GM21717 (cell line): ENCODE measurements at regions not wholly inside any gene's neighbourhood (a gene's known extent, or its start where the extent isn't known, plus 50 kb on each side); places are given as distances from the start of the nearest gene placed in this dataset.

Experiments used
- ATAC-seq: cut with Tn5 transposase; IDR thresholded peaks from one replicate; pipeline ENCODE4 v1.9.1; 2021; ENCODE audit warnings: mild to moderate bottlenecking, moderate library complexity; ENCODE audit not compliant: unreplicated experiment

GRCh38 chr4:30930276-30930675 is 210.1 kb downstream of the PCDH7 start:
- no peak for ATAC-seq

DNA sequence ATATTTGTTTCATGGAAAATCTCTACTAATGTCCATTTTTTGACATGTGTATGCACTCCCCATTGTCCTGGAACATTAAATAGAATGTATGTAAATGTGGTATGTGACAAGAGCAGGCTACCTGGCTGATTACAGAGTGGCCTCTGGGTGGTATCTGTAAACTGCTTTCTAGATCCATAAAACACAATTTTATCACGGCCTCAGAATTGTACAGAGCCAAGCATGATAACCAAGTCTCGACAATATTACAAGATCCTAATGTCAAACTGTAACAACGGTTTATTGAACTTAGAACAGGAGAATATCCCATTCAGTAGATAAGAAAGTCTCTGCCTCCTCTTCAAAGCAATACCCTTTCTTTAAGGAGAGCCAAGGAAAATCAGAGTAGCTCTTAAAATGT is 212.4 kb downstream of the PCDH7 start:
- no peak for ATAC-seq

DNA sequence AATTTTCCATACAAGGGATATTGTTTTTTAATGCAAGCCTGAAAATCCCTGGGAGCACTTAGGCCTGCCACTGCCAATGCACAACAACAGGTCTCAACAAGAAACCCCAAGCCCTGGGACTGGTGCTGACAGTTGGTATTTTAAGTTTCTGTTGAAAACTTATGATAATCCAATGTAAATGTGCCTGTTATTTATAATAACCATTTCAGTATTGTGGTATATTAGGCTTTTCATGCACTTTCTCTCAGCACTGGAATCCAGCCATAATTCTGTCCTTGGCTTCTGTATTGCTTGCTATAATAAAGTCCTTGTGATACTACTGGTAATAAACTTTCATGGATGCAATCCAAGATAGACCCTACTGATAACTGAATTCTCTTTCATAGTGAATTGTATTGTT is 218.9 kb downstream of the PCDH7 start:
- no peak for ATAC-seq

DNA sequence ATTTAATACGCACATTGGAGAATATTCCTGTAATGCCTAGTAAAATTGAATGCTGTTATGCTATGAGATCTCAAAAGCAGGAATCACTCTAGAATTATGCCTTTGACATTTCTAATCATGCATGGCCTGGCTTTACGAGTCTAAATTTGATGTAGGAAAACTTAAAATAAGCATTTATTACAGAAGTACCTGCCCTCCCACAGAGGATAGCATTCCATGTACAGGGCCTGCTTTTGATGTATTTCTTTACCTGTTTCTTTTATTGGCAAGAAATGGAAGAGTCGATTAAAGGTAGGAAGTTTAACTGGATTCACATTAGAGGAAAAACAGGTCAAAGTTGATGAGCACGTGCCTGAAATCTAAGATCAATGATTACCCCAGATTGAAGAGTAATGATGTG is 219.5 kb downstream of the PCDH7 start:
- ATAC-seq, result no peak

- no peak for ATAC-seq
Observed at GRCh38 chr4:30941641-30942040, 221.5 kb downstream of the PCDH7 start.

GRCh38 chr4:30943356-30943755 is 223.2 kb downstream of the PCDH7 start:
- no peak for ATAC-seq

DNA sequence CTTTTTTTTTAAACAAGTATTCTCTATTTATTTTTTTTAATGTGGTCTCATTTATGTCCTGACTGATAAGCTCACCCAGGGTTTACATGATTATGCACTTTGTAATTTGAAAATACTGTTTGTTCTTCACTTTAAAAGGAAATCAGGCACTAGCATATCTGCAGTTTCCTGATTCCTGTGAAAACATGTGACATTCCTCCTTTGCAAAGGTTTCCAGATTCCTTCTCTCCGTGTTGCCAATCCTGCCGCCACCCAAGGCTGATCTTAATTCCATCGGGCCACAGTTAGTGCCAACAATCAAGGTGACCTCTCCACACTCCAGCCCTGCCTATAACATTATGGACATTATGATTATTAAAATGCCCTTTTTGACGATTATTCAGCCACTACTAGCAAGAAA is 225.4 kb downstream of the PCDH7 start:
- ATAC-seq, result no peak

- no peak for ATAC-seq
Observed at GRCh38 chr4:30946288-30946687, 226.1 kb downstream of the PCDH7 start.

DNA sequence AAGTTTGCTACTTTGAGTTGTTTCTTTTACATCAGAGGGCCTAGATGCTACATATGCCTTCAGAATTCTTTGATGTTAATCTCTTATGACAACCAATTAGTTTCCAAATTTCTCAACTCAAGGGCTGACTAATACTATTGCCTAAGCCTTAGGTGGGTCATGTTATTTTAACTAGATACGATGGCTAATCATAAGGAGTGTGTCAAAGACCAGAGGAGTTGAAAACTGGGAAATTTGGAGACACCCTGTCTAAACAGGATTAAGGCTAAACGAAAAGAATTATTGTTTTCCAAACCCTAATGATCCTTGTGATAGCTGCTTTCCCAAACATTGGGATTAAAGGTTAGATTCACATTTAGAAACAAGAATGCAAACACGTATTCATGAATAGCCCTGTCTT is 228.5 kb downstream of the PCDH7 start:
- ATAC-seq, result no peak

DNA sequence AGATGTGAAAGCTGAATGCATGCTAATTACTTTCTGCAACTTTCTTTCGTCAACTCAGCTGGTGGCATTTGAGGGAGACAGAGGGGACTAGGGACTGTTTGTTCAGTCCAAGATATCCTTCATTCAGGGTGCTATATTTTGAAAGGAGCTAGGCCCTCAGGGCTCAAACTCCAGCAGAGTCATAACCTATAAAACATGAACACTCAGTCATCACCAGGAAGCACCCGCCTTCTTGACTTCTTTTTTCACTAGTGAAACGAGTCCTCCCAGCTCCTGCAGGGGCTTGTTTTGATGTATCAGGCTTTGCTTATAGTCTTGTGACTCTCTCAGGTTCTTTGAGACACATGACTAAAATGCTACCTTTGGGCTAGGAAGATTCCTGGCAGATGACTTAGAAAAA is 230.6 kb downstream of the PCDH7 start:
- no peak for ATAC-seq

DNA sequence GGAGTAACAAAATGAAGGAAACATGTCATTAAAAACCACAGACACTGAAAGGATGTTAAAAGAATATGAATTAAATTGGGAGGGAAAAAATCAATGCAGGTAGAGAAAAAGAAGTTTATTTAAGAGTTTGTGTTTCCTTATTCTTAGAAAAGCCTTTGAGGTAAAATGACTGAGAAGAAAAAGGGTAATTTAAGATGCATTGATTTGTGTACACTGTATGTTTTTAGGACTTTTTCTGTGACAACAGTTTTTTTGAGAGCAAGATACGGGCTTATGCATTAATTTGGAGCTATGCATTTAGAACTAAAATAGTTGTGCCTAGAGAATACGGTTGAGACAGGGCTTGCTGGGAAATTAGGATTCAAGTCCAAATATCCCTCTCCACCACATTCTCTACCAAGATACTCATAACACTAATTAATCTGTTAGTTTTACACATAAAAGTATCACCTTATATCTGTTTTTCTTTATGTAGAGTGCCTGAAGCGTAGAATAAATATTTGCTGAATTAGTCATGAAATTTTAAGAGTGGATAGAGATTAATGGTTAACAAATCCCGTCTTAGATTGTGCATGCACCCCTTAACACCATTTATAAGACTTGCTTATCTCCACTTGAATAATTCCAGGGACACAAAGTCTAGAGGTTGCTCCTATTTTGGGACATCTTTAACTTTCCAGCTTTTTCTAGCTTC is 232.5 kb downstream of the PCDH7 start:
- no peak for ATAC-seq

GRCh38 chr4:30953799-30954198 is 233.6 kb downstream of the PCDH7 start:
- ATAC-seq, result no peak

DNA sequence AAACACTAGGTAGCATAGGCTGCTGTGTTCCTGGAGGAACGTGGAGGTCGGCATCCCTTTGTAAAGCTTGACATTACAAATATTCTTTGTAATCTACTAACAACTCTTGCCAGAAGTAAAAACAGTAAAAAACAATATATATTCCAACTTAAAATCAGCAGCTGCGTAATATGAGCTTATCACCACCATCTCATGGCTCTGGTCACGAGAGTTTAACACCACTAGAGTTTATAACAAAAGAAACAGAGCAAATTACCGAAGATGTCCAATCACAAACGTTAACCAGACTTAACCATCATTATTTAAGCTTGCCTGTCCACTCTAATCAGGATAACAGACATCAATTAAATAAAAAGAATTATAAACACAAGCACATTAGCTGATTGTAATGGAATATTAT is 236.7 kb downstream of the PCDH7 start:
- ATAC-seq, result no peak

- no peak for ATAC-seq
Observed at GRCh38 chr4:30957706-30958105, 237.5 kb downstream of the PCDH7 start.

DNA sequence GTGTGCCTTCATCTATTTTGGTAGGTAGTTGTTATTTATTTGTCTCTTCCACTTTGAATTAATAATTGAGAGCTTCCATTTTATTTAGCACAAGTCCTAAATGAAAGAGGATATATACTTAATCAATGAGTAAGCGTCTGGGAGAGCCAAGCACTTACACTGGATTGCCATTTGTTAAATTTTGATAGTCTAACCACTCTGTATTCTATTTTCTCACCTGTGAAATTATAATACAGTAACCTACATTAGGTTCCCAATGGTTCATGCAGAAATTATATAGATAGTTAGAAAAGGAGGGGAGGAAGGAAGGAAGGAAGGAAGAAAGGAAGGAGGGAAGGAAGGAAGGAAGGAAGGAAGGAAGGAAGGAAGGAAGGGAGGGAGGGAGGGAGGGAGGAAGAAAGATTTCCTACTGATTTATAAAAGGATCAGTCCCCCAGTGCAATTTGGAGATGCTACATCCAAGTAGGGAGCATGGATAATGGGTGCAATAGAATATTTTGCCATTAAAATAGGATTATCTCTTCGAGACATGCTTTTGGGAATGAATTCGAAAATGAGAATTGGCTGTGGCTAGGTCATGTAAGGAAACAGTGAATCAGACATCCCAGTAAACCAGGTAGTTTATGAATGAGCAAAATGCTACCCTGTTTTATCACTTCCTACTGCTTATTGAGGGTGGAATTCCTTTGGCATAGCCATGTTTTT is 239.8 kb downstream of the PCDH7 start:
- no peak for ATAC-seq

- ATAC-seq, result no peak
Observed at GRCh38 chr4:30962939-30963338, 242.8 kb downstream of the PCDH7 start.

DNA sequence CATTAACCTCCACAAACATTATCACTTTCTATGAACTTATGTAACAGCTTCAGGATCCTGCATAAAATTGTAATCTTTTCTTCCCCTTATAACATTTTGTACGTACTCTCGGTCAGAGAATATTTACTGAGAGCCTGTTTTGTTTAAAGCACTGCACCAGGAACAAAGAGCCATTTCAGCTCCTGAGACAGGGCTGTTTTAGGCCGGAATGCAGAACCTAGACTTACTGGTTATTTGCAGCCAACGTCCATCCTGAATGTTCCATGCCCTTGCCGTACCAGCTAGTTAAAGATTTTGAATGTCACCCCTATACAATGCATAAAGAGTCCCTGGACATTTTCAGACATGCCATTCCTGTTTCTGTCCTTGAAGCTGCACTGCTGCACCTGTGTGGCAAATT is 248.8 kb downstream of the PCDH7 start:
- no peak for ATAC-seq

DNA sequence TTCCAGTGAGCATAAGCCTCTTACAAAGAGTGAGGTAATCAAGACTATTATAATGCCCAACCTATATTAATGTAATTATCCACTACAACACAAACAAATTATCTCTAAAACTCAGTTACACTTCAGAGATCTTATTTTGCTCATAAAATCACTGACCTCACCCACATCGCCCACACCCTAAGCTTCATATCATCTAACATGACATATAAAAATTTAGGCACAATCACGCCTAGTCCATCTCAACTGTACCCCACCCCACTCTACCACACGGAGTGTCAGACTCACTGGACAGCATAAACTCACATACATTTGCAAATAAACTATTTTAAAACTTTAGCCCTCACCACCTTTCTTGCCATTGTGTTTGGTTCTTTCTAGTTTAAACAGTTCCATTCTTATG is 252.4 kb downstream of the PCDH7 start:
- ATAC-seq, result no peak

DNA sequence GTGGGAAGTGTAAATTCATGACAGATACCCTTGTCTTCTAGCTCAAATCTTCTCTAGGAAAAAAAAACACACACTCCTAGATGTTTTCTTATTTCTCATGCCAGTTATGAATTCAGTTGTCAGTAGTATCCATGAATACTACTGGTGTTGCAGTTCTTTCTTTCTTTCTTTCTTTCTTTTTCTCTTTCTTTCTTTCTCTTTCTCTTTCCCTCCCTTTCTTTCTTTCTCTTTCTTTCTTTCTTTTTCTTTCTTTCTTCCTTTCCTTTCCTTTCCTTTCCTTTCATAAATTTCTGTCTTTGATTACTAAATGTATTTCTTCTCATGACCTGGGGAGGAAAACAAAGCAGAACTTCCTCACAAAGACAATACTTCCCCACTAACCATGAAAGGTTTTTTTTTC is 253.8 kb downstream of the PCDH7 start:
- ATAC-seq, result no peak

- ATAC-seq, result no peak
Observed at GRCh38 chr4:30979402-30979801, 259.2 kb downstream of the PCDH7 start.

GRCh38 chr4:30989508-30989907 is 269.3 kb downstream of the PCDH7 start:
- ATAC-seq, result no peak

DNA sequence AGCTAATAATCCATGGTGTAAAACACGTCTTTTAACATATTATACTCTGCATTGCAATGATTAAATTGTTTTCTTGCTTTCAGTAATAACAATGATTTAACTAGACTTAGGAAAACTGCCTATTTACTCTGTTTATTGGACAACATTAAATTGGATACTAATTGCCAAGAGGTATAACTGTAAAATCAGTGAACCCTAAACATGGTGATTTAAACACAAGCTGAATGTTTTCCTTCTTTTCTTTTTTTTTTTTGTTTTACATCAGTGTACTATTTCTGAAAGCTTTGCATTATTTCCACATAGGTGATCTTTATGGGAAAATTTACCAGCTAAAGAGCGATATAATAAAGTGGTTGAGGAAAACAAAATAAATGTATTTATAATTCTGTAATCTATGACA is 276.7 kb downstream of the PCDH7 start:
- no peak for ATAC-seq

DNA sequence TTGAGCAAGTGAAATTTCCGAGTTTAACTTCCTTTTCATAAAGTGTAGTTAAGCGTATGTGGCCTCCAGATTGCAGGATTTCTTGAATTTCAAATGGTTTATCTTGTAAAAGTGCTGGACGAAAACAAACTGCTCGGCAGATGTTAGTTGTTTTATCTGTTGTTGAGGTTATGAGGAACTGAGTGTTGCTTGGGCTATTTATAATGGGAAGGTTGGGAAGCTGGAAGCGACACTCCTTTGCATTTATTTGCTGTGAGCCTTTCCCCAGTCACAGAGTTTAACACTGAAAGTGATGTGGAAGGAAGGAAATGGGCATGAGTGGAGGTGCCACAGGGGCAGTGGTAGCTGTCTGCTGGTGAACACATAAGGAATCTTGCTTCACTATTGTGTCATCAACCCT is 284.9 kb downstream of the PCDH7 start:
- no peak for ATAC-seq
